ENCODE measurements at regions not wholly inside any gene's neighbourhood (a gene's known extent, or its start where the extent isn't known, plus 50 kb on each side); places are given as distances from the start of the nearest gene placed in this dataset.

- TF ChIP-seq CTCF (IDR thresholded peaks at IDR 0.05) = no peak
- TF ChIP-seq POLR2AphosphoS5 (IDR thresholded peaks at IDR 0.05) = no peak
Measured at GRCh38 chr5:119862619-119863018, 233.3 kb downstream of the FAM170A start.
